Stimulated activated CD4-positive, alpha-beta T cell treated with anti-CD3 and anti-CD28 coated beads, Interleukin-12 subunit alpha, Interleukin-12 subunit beta, amount 100 ng/mL, for 48 hours (primary cell): ENCODE measurements at regions not wholly inside any gene's neighbourhood (a gene's known extent, or its start where the extent isn't known, plus 50 kb on each side); places are given as distances from the start of the nearest gene placed in this dataset.
"Not testable (repeated sequence)": the region's sequence is repeated elsewhere in the genome, so short reads cannot be mapped to it uniquely, and the experiment has no call there.

Experiments used
- DNase-seq, 3 donors: peaks; one replicate each; pipeline ENCODE4 v3.0.0-alpha.2; 2020; ENCODE audit warnings: low read depth in 2 of 3, low spot score in 1 of 3

DNA sequence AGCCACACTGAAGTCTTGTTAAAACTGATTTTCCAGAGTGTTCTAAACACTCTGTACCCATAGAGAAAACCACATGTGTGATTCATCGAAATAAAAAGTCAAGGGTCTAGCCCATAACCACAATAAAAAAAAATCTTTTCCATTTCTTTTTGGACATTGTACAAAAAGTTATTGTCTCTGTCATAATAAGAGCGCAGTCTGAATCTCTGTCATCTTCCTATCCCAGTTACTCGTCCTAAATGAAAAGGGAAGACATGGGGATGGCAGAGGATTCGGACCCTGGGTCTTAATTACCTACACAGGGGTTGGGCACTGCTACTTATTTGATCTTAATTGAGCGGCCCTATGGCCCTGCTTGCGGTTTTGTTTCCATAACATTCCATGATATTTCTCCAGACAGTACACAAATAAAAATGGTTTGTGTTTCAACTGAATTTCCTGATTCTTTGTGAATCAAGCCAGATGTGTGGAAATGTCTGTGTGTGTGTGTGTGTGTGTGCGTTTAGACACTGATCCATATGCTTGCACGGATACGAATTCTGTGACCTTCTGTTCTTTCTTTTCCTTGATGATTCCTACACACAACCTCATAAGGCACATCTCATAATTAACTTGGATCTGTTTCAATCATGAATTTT is 133.4 kb upstream of the SPATS2L start:
- DNase-seq = no peak

DNA sequence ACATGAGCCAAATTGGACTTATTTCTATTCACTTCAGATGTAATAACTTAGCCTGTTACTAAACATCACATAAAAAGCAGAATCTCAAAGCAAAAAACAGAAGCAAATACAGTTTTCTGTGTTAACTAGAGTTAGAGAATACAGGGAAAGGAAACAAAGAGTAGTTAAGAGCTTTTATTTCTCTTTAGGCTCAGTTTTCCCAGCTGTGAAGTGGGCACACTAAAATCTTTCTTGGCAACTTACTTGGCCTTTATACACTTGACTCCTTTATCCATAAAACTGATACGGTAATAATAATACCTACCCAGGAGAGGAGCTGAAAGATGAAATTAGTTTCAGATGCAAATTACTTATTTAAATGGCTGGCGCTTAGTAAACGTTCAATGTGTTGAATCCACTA is 132.8 kb upstream of the SPATS2L start:
- no peak for DNase-seq

DNA sequence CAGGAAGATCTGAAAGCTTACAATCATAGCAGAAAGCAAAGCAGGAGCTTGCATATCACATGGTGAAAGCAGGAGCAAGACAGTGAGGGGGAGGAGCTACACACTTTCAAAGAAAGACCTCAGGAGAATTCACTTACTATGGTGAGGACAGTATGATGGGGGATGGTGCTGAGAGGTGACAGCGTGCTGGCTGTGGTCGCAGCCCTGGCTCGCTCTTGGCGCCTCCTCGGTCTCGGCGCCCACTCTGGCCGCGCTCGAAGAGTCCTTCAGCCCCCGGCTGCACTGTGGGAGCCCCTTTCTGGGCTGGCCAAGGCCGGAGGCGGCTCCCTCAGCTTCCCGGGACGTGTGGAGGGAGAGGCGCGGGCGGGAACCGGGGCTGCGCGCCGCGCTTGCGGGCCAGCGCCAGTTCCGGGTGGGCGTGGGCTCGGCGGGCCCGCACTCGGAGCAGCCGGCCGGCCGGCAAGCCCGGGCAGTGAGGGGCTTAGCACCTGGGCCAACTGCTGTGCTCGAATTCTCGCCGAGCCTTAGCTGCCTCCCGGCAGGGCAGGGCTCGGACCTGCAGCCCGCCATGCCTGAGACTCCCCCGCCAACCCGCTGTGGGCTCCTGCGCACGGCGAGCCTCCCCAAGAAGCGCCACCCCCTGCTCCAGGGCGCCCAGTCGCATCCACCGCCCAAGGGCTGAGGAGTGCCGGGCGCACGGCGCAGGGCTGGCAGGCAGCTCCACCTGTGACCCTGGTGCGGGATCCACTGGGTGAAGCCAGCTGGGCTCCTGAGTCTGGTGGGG is 131.9 kb upstream of the SPATS2L start:
- no peak for DNase-seq

DNA sequence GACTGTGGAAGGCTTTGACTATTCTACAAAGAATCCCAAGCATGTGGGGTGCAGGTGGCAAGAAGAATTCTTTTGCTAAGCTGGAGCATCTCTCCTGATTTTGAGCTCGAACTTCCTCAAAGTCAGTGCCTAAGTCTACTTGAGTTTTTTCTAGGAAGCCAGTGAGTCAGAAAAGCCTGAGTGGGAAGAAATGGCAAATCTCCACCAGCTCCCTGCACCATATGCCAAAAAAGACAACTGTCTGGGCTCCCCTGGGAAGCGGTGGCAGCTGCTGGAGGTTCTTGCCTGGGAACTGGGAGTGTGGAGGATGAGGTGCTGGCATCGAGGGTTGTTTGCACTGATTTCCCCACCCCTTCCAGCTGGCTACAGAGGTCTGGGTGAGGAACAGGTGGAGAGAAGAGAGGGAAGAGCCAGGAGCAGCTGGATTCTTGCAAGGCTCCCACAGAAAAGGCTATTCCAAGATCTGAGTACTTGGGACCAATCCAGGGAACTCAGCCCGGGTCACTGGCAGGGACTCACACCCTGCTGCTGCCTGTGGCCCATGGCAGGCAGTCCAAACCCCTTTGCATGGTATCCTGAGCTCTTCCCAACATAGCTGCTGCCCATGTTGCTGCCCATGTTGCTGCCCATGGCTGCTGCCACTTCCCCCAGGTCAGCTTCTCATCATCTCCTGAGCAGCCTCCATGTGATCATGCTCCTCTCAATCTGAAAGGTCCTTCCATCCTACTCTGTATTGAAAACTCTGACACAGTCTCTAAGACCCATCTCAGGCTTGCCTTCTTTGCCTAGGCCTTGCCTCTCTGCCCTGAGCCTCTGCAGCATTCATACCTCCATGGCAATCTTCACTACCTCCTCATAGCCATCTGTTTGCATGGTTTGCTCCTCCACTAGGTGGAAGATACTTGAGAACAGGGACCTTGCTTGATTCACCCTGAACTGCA is 128.3 kb upstream of the SPATS2L start:
- no peak for DNase-seq

DNA sequence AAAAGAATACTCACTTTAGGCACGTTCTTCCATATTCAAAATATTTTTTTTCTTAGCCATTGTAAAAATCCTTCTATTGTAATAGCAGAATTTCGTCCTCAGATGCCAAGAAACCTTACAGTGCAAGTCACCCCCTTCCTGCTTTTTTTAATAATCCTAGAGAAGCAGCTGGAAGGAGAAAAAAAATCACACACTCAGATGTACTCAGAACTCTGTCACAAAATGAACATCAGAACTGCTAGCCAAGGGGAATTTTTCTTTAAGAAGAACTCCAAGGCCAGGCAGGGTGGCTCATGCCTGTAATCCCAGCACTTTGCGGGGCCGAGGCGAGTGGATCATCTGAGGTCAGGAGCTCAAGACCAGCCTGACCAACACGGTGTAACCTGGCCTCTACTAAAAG is 127.3 kb upstream of the SPATS2L start:
- DNase-seq = no peak

DNA sequence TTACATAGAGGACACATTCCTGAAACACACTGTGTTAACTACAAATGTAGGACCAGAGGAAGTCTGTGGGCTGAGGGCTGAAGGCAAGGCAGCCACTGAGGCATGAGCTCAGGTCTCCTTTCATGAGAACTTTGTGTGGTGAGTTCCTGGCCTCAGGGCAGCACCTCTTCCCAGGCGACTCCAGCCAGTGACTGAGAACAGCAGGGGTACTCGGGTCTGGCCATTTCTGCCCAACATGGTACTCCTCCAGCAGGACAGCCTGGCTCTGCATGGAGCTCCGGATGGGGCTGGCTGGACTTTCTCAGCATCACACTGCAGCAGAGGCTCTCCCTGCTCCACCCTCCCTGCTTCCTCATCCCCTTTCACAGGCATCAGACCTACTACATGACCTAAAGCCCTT is 125.5 kb upstream of the SPATS2L start:
- DNase-seq = no peak

DNA sequence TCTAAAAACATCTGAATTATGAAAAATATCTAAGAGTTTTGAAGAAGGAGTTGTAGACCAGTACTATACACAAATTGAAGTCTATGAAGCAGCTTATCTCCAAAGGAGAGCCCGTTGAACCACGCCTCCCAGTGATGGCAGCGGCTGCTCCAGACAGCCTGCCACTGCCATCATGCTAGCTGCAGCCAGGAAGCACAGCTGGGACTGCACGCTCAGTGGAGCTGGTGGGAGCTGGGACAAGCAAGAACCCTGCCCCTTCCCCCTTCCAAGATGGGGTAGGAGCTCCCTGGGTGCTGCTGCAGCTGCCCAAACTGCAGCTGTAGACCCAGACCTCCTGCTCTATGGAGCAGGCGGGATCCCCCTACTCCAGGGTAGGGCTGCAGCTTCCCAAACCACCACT is 124.7 kb upstream of the SPATS2L start:
- no peak for DNase-seq

DNA sequence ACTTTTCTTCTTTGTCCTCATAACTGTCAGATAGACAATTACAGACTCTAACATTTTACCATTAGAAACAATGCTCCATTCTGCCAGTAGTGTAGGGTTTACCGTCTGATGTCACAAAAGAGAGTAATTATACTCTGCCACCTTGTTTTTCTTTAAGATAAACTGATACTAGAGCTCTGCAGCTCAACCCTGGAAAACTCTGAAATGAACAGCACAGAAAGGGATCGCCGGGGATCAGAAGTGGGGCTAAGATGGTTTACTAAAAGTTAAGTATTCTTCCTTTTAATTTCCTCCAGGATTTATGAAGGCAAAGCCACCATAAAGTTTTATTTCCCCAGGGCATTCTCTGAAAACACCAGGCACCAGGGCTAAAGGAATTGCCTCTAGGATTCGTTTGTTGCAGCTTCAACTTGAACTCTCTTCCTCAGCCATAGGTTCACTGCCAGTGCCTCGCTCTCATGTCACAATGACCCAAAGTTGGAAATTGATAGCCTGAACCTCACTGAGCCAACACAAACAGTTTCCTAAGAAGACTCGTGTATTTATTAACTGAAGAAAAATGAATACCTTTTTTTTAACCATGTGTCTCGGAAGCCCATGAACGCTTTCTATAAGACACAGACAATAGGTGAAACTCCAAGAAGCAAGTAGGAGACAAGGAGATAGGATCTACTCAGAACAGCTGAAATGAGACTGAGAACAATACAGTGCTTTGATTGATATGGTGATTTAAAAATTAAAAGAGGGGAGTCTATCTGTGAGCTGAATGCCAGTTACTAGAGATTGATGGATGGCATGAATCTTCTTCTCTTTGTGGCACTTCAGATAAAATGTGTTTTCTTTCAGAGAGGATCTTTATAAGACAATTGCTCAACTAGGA is 121.5 kb upstream of the SPATS2L start:
- DNase-seq = no peak

DNA sequence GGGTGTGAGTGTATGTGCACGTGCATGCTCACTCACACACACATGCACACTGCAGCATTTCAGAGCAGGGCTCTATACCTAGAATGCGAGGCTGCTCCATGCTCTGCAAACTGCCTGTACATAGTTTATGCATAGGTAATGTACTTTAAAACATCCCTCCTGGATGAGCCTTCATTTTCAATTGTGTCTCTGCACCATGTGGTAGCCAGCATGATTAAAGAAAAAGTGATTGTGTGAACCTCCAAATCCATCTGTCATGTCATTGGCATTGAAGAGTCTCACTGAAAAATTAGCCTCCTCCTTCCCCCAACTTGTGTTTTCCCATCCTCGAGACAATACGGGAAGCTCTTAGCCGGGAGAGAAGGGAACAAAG is 120.9 kb upstream of the SPATS2L start:
- DNase-seq = no peak

DNA sequence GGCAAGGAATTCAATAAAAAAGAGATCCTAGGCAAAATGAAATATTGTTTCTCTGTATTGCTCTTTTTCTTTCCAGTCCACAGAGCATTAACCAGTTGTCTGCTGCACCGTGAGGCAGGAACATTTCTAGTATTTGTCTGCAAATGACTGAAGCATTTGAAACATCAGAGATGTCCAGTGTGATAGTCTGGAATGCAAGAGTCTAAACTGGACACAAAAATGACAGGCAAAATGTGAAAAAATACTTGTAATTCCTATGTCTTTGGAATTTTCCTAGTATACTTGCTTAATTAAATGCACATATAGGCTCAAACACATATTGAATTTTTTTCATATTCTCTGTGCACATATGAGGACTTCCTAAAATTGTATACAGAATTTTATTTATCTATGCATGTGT is 120.5 kb upstream of the SPATS2L start:
- no peak for DNase-seq

DNA sequence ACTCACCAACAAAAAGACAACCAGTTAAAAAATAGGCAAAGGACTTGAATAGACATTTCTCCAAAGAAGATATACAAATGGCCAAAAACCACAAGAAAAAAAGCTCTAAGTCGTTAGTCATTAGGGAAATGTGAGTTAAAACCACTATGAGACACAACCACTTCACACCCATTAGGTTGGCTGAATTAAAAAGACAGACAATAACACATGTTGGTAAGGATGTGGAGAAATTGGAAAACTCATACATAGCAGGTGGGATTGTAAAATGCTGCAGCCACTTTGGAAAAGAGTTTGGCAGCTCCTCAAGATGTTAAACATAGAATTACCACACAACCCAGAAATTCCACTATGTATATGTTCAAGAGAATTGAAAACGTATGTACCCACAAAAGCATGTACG is 117.6 kb upstream of the SPATS2L start:
- no peak for DNase-seq

DNA sequence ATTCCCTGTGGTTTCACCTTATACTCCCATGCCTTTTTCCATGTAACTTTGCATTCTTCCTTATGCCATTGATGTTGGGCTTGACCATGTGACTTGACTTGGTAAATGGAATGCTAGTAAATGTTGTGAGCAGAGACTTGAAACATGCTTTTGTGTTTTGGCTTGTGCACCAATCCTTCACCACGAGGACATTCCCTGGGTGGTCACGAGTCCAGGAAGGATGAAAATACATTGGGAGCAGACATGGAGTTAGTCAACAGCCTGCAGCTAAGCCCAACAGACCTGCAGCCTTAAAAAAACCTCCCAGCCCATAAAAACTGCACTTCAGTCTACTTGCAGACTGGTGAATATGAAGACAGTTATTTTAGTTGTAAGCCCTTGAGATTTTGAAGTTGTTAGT is 116.5 kb upstream of the SPATS2L start:
- DNase-seq = no peak

DNA sequence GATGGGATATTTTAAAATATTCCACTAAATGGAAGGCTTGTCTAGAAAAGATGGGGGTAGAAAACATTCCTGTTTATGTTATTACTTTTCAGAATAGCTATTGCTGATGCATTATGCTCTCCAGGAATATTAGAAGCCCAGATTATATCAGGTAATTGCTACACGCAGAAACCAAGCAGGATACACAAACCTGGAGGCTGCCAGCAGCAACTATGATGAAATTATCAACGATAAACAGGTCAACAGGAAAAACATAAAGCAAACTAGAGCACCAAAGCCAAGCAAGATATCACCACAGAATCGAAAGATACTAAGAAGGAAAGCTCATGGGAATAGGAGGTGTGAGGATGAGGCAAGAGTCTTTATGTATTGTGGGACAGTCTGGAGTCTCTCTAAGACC is 113.2 kb upstream of the SPATS2L start:
- DNase-seq = no peak

DNA sequence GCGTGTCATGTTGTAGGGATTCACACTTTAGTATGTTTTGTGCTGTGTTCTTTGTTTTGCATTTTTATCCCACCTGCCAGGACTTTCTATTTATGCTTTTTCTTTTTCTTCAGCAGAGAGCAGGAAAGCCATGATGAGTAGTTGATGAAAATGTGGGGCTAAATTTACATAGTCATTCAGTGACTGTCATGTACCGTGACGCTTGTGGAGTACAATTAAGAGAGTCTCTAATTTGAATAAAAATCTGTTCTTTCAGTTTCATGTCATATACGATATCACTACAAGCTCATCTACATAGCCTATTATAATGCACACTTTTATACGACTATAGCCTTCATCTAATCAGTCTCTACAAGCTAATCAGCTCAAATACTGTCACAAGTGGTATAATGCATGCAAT is 112.7 kb upstream of the SPATS2L start:
- DNase-seq = no peak

DNA sequence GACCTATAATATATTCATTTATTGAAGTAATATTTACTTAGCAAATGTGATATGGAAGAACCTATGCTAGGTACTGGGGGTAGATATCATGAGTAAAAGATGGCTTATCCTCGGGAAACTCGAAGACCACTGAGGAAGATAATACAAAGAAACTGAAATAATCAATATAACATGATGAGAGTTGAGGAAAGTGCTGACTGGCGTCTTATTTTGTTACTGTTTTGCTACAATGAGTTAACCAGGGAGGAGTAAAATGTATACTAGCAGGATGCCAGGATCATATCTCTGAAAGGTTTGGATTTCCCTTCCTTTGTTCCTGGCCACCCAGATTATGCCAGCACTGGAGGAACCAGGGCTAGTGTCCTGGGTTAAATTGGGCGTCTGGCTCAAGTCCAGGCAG is 111.7 kb upstream of the SPATS2L start:
- DNase-seq = no peak

DNA sequence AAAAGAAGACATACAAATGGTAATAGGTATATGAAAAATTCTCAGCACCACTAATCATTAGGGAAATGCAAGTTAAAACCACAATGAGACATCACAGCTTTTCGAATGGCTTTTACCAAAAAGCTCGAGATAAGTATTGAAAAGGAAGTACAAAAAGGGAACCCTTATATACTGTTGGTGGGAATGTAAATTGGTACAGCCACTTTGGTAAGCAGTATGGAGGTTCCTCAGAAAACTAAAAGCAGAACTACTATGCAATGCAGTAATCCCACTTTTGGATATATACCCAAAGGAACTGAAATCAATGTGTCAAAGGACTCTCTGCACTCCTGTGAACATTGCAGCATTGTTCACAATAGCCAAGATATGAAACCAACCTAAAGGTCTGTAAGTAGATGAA is 107.5 kb upstream of the SPATS2L start:
- no peak for DNase-seq

DNA sequence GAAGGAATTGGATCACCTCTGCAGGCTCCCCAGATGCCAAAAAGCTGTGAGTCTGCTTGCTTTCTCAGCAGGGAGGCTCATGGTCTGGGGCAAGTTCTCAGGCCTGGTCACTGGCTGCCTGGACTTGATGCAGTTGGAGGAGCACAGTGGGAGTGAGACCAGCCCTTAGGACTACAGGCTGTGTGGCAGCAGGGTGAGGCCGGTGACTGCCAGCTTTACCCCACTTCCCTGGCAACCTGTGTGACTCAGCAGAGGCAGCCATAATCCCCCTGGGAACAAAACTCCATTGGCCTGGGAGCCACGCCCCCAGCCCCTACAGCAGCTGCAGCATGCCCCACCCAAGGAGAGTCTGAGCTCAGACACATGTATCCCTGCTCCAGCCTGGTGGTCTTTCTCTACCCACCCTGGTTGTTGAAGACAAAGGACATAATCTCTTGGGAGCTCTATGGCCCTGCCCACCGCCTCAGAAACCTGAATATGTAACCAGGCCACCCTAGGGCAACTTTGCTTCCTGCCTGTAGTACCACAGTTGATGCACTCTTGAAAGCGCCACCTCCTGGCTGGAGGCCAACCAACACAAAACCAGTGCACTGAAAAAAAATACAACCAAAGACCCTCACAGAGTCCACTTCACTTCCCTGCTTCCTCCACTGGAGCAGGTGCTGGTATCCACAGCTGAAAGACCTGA is 106.8 kb upstream of the SPATS2L start:
- peak in 1 of 3 donors; percentile 3 for DNase-seq

DNA sequence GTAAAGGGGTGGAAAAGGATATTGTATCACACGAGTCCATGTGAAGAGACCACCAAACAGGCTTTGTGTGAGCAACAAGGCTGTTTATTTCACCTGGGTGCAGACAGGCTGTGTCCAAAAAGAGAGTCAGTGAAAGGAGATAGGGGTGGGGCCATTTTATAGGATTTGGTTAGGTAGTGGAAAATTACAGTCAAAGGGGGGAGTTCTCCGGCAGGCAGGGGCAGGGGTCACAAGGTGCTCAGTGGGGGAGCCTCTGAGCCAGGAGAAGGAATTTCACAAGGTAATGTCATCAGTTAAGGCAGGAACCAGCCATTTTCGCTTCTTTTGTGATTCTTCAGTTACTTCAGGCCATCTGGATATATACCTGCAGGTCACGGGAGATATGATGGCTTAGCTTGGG is 104.7 kb upstream of the SPATS2L start:
- DNase-seq = not testable (repeated sequence)

DNA sequence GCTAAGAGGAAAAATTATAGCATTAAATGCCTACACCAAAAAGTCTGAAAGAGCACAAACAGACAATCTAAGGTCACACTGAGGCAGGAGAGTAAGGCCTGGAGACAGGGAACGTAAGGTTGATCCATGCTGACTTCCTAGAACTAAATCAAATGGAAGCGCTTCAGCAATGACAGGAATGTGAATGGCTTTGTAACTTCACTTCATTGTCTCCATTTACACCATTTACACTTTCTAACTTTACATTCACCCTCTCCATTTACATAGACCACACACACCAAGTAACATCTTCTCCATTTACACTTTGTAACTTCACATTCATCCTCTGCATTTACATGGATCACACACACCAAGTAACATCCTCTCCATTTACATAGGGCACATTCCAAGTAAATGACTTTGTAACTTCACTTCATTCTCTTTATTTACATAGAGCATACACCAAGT is 103.1 kb upstream of the SPATS2L start:
- DNase-seq = no peak

DNA sequence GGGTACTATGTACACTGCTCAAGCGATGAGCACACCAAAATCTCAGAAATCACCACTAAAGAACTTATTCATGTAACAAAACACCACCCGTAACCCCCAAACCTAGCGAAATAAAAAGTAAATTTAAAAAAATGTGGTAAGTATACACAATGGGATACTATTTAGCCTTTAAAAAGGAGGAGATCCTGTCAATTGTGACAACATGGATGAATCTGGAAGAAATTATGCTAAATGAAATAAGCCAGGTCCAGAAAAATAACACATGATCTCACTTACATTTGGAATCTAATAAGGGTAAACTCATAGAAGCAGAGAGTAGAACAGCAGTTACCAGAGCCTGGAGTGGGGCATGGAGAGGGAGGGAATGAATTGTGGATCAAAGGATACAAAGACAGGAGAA is 98.5 kb upstream of the SPATS2L start:
- no peak for DNase-seq
